ENCODE measurements at regions not wholly inside any gene's neighbourhood (a gene's known extent, or its start where the extent isn't known, plus 50 kb on each side); places are given as distances from the start of the nearest gene placed in this dataset.
"Not testable (repeated sequence)": the region's sequence is repeated elsewhere in the genome, so short reads cannot be mapped to it uniquely, and the experiment has no call there.

DNA sequence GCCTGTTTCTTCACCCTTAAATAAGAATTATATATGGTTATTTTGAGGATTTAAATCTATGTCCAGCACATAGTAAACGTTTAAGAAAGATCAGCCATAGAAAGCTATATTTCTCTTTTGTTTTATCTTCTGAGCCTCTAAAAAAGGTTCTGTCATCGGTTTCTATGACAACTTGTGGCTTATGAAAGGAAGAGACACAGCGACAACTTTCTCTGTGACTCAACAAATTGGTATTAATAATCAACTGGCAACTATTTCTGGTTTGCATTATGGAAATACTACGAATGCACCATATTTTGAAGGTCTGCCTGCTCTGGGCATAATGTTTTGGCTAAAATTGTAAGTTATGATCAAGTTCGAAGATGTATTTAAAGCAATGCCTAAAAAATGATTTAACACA is 751.0 kb downstream of the CD109 start:
- H3K9me3 ChIP-seq: no peaks in the 10 kb centered on the region
- H3K27me3 ChIP-seq: no peaks in the 10 kb centered on the region
- ATAC-seq (no peak), DNase-seq (no peak)
- TF ChIP-seq CTCF (IDR thresholded peaks at IDR 0.05 in 4 of 5, conservative IDR thresholded peaks at IDR 0.05 in 1 of 5) (no peak), POLR2A (IDR thresholded peaks at IDR 0.05) (no peak)
- no peaks in the 10 kb centered on the region for H3K36me3 ChIP-seq
- in situ Hi-C loops (cut with MboI; ENCODE audit: low sequenced_read_pairs in 4 of 4): no loop called here
- no peaks in the 10 kb centered on the region for H3K4me1 ChIP-seq
- no peak overlapping the region for H3K4me3 ChIP-seq
- intact Hi-C loops (cut with DNase I; ENCODE audit: low total_unique reads): no loop called here
- no peak overlapping the region for H3K27ac ChIP-seq

DNA sequence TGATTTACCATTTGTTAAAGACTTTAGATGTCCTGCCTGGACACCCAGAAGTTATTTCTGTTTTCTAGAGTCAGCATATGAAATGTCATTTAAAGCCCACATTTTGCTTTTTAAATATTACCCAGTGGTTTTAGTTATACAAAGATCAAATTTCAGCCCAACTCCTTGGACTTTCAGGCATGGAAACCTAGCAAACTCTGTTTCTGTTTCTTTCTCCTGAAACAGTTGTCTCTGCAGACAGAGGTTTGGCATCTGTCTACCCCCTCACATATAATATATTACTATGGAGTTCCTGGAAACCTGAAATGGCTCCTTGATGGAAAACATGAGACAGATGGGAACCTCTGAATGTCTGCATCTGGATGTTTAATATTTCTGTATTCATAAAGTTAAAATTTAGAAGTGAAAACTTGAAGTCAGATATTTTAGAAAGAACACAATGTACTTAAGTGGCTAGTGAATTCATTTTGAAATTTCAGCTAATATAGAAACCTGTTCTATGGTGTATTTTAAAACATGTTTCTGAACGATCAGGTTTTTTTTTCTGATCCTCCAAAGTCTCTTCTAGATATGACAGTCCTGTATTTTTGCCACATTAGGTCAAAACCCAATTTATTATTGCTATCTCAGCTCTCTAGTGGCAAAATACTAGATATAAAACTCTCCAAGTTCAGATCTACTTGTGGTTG is 743.3 kb downstream of the CD109 start:
- no peaks in the 10 kb centered on the region for H3K4me1 ChIP-seq
- H3K27me3 ChIP-seq: no peaks in the 10 kb centered on the region
- no peaks in the 10 kb centered on the region for H3K36me3 ChIP-seq
- no peak overlapping the region for H3K27ac ChIP-seq
- no peak for DNase-seq
- H3K9me3 ChIP-seq: no peaks in the 10 kb centered on the region
- in situ Hi-C loops (cut with MboI; ENCODE audit: low sequenced_read_pairs in 4 of 4) (no loop called here), intact Hi-C loops (cut with DNase I; ENCODE audit: low total_unique reads) (no loop called here)
- H3K4me3 ChIP-seq: no peak overlapping the region
- TF ChIP-seq CTCF (IDR thresholded peaks at IDR 0.05 in 4 of 5, conservative IDR thresholded peaks at IDR 0.05 in 1 of 5): no peak
- no peak for ATAC-seq

DNA sequence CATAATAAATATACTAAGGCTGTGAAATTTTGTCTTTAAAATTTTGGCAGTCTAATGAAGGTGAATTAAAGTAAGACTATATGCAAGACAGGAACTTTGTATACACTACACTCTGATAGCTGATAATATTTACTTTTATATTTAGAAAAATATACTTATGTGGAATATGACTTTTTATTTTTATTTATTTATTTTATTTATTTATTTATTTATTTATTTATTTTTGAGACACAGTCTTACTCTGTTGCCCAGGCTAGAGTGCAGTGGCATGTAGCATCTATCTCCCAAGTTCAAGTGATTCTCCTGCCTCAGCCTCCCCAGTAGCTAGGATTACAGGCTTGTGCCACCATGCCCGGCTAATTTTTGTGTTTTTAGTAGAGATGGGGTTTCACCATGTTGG is 742.4 kb downstream of the CD109 start:
- DNase-seq; H3K4me1 ChIP-seq; H3K27ac ChIP-seq; in situ Hi-C loops (cut with MboI; ENCODE audit: low sequenced_read_pairs in 4 of 4); H3K27me3 ChIP-seq; ATAC-seq; H3K36me3 ChIP-seq; H3K9me3 ChIP-seq; intact Hi-C loops (cut with DNase I; ENCODE audit: low total_unique reads); H3K4me3 ChIP-seq: not testable (repeated sequence)

DNA sequence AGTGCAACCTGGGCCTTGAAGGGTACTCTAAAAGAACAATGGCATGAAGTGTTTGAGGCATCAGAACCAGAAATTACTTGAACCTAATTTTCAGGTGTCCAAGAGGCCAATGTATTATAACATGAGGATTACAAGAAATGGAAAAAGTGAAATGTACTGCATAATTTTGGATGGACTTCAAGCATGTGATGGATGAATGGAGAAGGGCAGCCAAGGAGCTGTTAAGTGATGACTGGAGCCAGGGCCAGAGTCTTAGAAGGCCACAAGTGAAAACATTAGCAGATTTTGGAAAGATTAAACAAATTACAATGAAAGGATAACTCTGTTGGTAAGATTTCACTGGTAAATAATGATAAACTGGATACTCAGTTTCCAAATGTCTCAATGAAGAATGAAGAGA is 738.2 kb downstream of the CD109 start:
- no peak for DNase-seq
- no peak for ATAC-seq
- no peak for TF ChIP-seq CTCF (IDR thresholded peaks at IDR 0.05 in 4 of 5, conservative IDR thresholded peaks at IDR 0.05 in 1 of 5)
- no peak for TF ChIP-seq POLR2A (IDR thresholded peaks at IDR 0.05)
- no peaks in the 10 kb centered on the region for H3K27me3 ChIP-seq
- intact Hi-C loops (cut with DNase I; ENCODE audit: low total_unique reads) (no loop called here), in situ Hi-C loops (cut with MboI; ENCODE audit: low sequenced_read_pairs in 4 of 4) (no loop called here)
- H3K27ac ChIP-seq: no peak overlapping the region
- H3K4me3 ChIP-seq: no peak overlapping the region
- no peaks in the 10 kb centered on the region for H3K36me3 ChIP-seq
- H3K9me3 ChIP-seq: no peaks in the 10 kb centered on the region
- H3K4me1 ChIP-seq: no peaks in the 10 kb centered on the region

GRCh38 chr6:74431873-74432580 is 736.0 kb downstream of the CD109 start:
- in situ Hi-C loops (cut with MboI; ENCODE audit: low sequenced_read_pairs in 4 of 4) (no loop called here), intact Hi-C loops (cut with DNase I; ENCODE audit: low total_unique reads) (no loop called here)
- Histone ChIP-seq H3K4me1 (no peaks in the 10 kb centered on the region), H3K27ac (no peak overlapping the region), H3K27me3 (no peaks in the 10 kb centered on the region), H3K9me3 (no peaks in the 10 kb centered on the region), H3K36me3 (no peaks in the 10 kb centered on the region), H3K4me3 (no peak overlapping the region)
- ATAC-seq (no peak), DNase-seq (no peak)
- TF ChIP-seq POLR2A (IDR thresholded peaks at IDR 0.05) (no peak), CTCF (IDR thresholded peaks at IDR 0.05 in 4 of 5, conservative IDR thresholded peaks at IDR 0.05 in 1 of 5) (no peak)
